ENCODE measurements at regions not wholly inside any gene's neighbourhood (a gene's known extent, or its start where the extent isn't known, plus 50 kb on each side); places are given as distances from the start of the nearest gene placed in this dataset.

- H2AFZ ChIP-seq (ENCODE audit: low read length): no peak overlapping the region
- CTCF ChIA-PET (ENCODE audit: partially characterized antibody): interaction anchor here (0.8 to 3.1 kb wide), 7 partner anchors 9 to 65 kb away, joined by 3 to 15 read pairs (median 5); no protein-coding TSS in a partner anchor
- no peak for TF ChIP-seq CEBPB (IDR thresholded peaks at IDR 0.05; ENCODE audit: low read depth, low read length)
- TF ChIP-seq BRCA1 (IDR thresholded peaks at IDR 0.05; ENCODE audit: low read depth, low read length): no peak
- TF ChIP-seq CHD1 (IDR thresholded peaks at IDR 0.05; ENCODE audit: low read depth, low read length): no peak
- no peak for TF ChIP-seq JUND (IDR thresholded peaks at IDR 0.05; ENCODE audit: low read length)
- no peak for TF ChIP-seq ZNF274 (IDR thresholded peaks at IDR 0.05; ENCODE audit: borderline replicate concordance, extremely low read depth, low read length)
- no peak for TF ChIP-seq SP4 (IDR thresholded peaks at IDR 0.05; ENCODE audit: low read length)
- no peak for TF ChIP-seq TAF7 (optimal IDR thresholded peaks at IDR 0.05; ENCODE audit: borderline replicate concordance, low read depth, low read length)
- TF ChIP-seq EZH2 (IDR thresholded peaks at IDR 0.05; ENCODE audit: low read depth, low read length, severe bottlenecking): no peak
- no peak for TF ChIP-seq MAFK (IDR thresholded peaks at IDR 0.05; ENCODE audit: low read depth, low read length)
- no peak for TF ChIP-seq SIX5 (IDR thresholded peaks at IDR 0.05; ENCODE audit: low read depth, low read length)
- TF ChIP-seq TEAD4 (IDR thresholded peaks at IDR 0.05; ENCODE audit: low read depth, low read length): no peak
- TF ChIP-seq GABPA (IDR thresholded peaks at IDR 0.05; ENCODE audit: borderline replicate concordance, insufficient read depth, low read length): no peak
- TF ChIP-seq ATF3 (IDR thresholded peaks at IDR 0.05; ENCODE audit: insufficient read depth, low read depth, low read length): no peak
- no peak for TF ChIP-seq POLR2A (IDR thresholded peaks at IDR 0.05; ENCODE audit: control extremely low read depth in 1 of 2, low read depth in 2 of 2, low read length in 2 of 2)
- no peak for TF ChIP-seq GTF2F1 (IDR thresholded peaks at IDR 0.05; ENCODE audit: borderline replicate concordance, low read depth, low read length)
- TF ChIP-seq TAF1 (IDR thresholded peaks at IDR 0.05; ENCODE audit: low read depth, low read length): no peak
- no peak for TF ChIP-seq CHD2 (IDR thresholded peaks at IDR 0.05; ENCODE audit: low read length)
Observed at GRCh38 chr4:121243485-121243884, 79.4 kb upstream of the TNIP3 start.

More at GRCh38 chr4:121243485-121243884, 79.4 kb upstream of the TNIP3 start:
- no peak overlapping the region for H3K4me2 ChIP-seq (ENCODE audit: insufficient read depth in 1 of 2, low read depth in 2 of 2, low read length in 2 of 2)
- no peaks in the 10 kb centered on the region for H3K79me1 ChIP-seq (ENCODE audit: low read depth, low read length)
- no peaks in the 10 kb centered on the region for H3K79me2 ChIP-seq (ENCODE audit: control insufficient read depth in 1 of 2, insufficient read depth in 2 of 2, low read length in 2 of 2)
- no peak overlapping the region for H3K18ac ChIP-seq (ENCODE audit: extremely low read depth, low read length)
- no peak overlapping the region for H3K4ac ChIP-seq (replicated peaks; ENCODE audit: insufficient read length, low read depth, low read length)
- H3K27me3 ChIP-seq (replicated peaks in 1 of 4; ENCODE audit: control insufficient read depth in 3 of 4, extremely low read depth in 1 of 4, insufficient read depth in 3 of 4, low read length in 3 of 4): no peaks in the 10 kb centered on the region
- no peak overlapping the region for H4K5ac ChIP-seq (ENCODE audit: insufficient read length, low read depth, low read length)
- no peak overlapping the region for H2AK5ac ChIP-seq (ENCODE audit: low read depth, low read length)
- no peak overlapping the region for H2BK120ac ChIP-seq (replicated peaks; ENCODE audit: low read depth, low read length)
- peaks cover 0 to under 1% of the 10 kb centered on the region in 2 experiments; a peak in 1 of 4 replicates for H3K9me3 ChIP-seq (ENCODE audit: insufficient read depth in 2 of 2, low read depth in 1 of 2, low read length in 1 of 2)
- H2BK12ac ChIP-seq (ENCODE audit: low read depth, low read length): no peak overlapping the region
- no peaks in the 10 kb centered on the region for H3K36me3 ChIP-seq (ENCODE audit: control insufficient read depth in 2 of 4, insufficient read depth in 4 of 4, low read length in 3 of 4)
- no peak overlapping the region for H3K4me3 ChIP-seq (ENCODE audit: extremely low read depth in 1 of 4, insufficient read depth in 2 of 4, low read depth in 3 of 4, low read length in 4 of 4)
- 91% methylated on average over 7 of the region's 7 CpGs; no CpG with 5 or more reads in 1 of the 2 experiments for WGBS, 2 experiments (ENCODE audit: extremely low coverage in 1 of 2, insufficient coverage in 1 of 2, insufficient read length in 1 of 2, insufficient replicate concordance in 2 of 2, low coverage in 1 of 2, low lambda C conversion rate in 2 of 2, missing lambda C conversion rate in 1 of 2)
- no peak overlapping the region for H2BK15ac ChIP-seq (ENCODE audit: low read length)
- FAIRE-seq (no peak), DNase-seq (ENCODE audit: low read depth in 1 of 2, low spot score in 2 of 2) (no peak)
- H3K23me2 ChIP-seq (ENCODE audit: low read depth, low read length): no peaks in the 10 kb centered on the region
- POLR2A ChIA-PET (ENCODE audit: partially characterized antibody): no interaction called here
- H4K8ac ChIP-seq (ENCODE audit: extremely low read depth, insufficient read depth, low read length): no peak overlapping the region
- no peak overlapping the region for H3K56ac ChIP-seq (replicated peaks; ENCODE audit: insufficient read length, low read depth, low read length)
- H3K14ac ChIP-seq (ENCODE audit: insufficient read length): no peak overlapping the region
- no peaks in the 10 kb centered on the region for H3K4me1 ChIP-seq (replicated peaks in 1 of 4; ENCODE audit: control insufficient read depth in 3 of 4, insufficient read depth in 4 of 4, low read length in 3 of 4)
- no peak overlapping the region for H3K9ac ChIP-seq (replicated peaks in 1 of 4; ENCODE audit: extremely low read depth in 1 of 4, low read depth in 3 of 4, low read length in 3 of 4)
- H2BK20ac ChIP-seq (ENCODE audit: low read length): no peak overlapping the region
- H4K20me1 ChIP-seq (replicated peaks in 1 of 2; ENCODE audit: control insufficient read depth in 1 of 2, insufficient read depth in 2 of 2, low read length in 2 of 2): no peaks in the 10 kb centered on the region
- no peak overlapping the region for H2BK5ac ChIP-seq (ENCODE audit: low read depth, low read length)
- no peak overlapping the region for H3K27ac ChIP-seq (ENCODE audit: low read depth, low read length)
- H3K23ac ChIP-seq (ENCODE audit: insufficient read length): no peak overlapping the region
- H4K91ac ChIP-seq (replicated peaks; ENCODE audit: insufficient read length, low read length): no peak overlapping the region
